Nucleus accumbens (tissue), 56 donors: ENCODE measurements at regions not wholly inside any gene's neighbourhood (a gene's known extent, or its start where the extent isn't known, plus 50 kb on each side); places are given as distances from the start of the nearest gene placed in this dataset.
"Not testable (repeated sequence)": the region's sequence is repeated elsewhere in the genome, so short reads cannot be mapped to it uniquely, and the experiment has no call there.

Source experiments
- DNase-seq, 56 donors: peaks; one replicate each; lab custom pipeline; 2025; lab: John Stamatoyannopoulos, UW

GRCh38 chr3:130151555-130151954 lies 69.9 kb downstream of the ALG1L2 start:
- not testable (repeated sequence) for DNase-seq

GRCh38 chr3:130153247-130153646 lies 71.6 kb downstream of the ALG1L2 start:
- DNase-seq = not testable (repeated sequence)

- DNase-seq = not testable (repeated sequence)
These were observed 73.8 kb downstream of the ALG1L2 start for GRCh38 chr3:130155464-130155863.

GRCh38 chr3:130166856-130167255 lies 85.2 kb downstream of the ALG1L2 start:
- not testable (repeated sequence) for DNase-seq

GRCh38 chr3:130175195-130175594 lies 93.6 kb downstream of the ALG1L2 start:
- DNase-seq = not testable (repeated sequence)

- not testable (repeated sequence) for DNase-seq
These were observed 95.0 kb downstream of the ALG1L2 start for GRCh38 chr3:130176476-130177256.

- DNase-seq = not testable (repeated sequence)
These were observed 97.2 kb downstream of the ALG1L2 start for GRCh38 chr3:130178835-130179234.

- DNase-seq = peak in 4 of 56 donors; percentile 1 to 9 (median 6)
These were observed 97.8 kb downstream of the ALG1L2 start for GRCh38 chr3:130179353-130179970.

- not testable (repeated sequence) for DNase-seq
These were observed 100.8 kb downstream of the ALG1L2 start for GRCh38 chr3:130182475-130182874.

- DNase-seq = not testable (repeated sequence)
These were observed 102.1 kb downstream of the ALG1L2 start for GRCh38 chr3:130183689-130184088.

- not testable (repeated sequence) for DNase-seq
These were observed 102.8 kb downstream of the ALG1L2 start for GRCh38 chr3:130184152-130185024.

- DNase-seq = not testable (repeated sequence)
These were observed 119.6 kb downstream of the ALG1L2 start for GRCh38 chr3:130201272-130201671.

- DNase-seq = not testable (repeated sequence)
These were observed 122.0 kb downstream of the ALG1L2 start for GRCh38 chr3:130203633-130204032.

- DNase-seq = no peak
These were observed 117.9 kb upstream of the COL6A5 start for GRCh38 chr3:130227540-130227939.

GRCh38 chr3:130242850-130243569 lies 102.5 kb upstream of the COL6A5 start:
- DNase-seq = no peak

GRCh38 chr3:130243808-130244207 lies 101.7 kb upstream of the COL6A5 start:
- no peak for DNase-seq

- no peak for DNase-seq
These were observed 94.5 kb upstream of the COL6A5 start for GRCh38 chr3:130250982-130251381.

GRCh38 chr3:130255442-130255841 lies 90.0 kb upstream of the COL6A5 start:
- no peak for DNase-seq

- no peak for DNase-seq
These were observed 88.6 kb upstream of the COL6A5 start for GRCh38 chr3:130256821-130257340.

- no peak for DNase-seq
These were observed 86.9 kb upstream of the COL6A5 start for GRCh38 chr3:130258532-130258952.
